BE2C (cell line): ENCODE measurements at regions not wholly inside any gene's neighbourhood (a gene's known extent, or its start where the extent isn't known, plus 50 kb on each side); places are given as distances from the start of the nearest gene placed in this dataset.

Source experiments
- DNase-seq: peaks from one replicate; pipeline ENCODE4 v3.0.0-alpha.2; 2020
- H3K27me3 ChIP-seq: fragments of 250-450 bp; sonication (Bioruptor Pico); 2 replicates; pipeline ENCODE4 v1.5.1; 2020; ENCODE audit warnings: mild to moderate bottlenecking
- H3K36me3 ChIP-seq: fragments of 250-450 bp; sonication (Bioruptor Pico); 2 replicates; pipeline ENCODE4 v1.5.1; 2020; ENCODE audit warnings: mild to moderate bottlenecking
- H3K4me1 ChIP-seq: fragments of 250-450 bp; sonication (Bioruptor Pico); 2 replicates; pipeline ENCODE4 v1.5.1; 2020
- H3K4me3 ChIP-seq: 2 replicates; pipeline ENCODE4 v1.5.1; 2011; ENCODE audit warnings: low read depth, low read length
- H3K9me3 ChIP-seq: fragments of 250-450 bp; sonication (Bioruptor Pico); 2 replicates; pipeline ENCODE4 v1.5.1; 2020
- TF ChIP-seq, protein P1 (sequence below): IDR thresholded peaks from 2 replicates; pipeline ENCODE4 v1.5.1; 2012; ENCODE audit warnings: mild to moderate bottlenecking, low read depth, low read length

- H3K4me3 ChIP-seq, result no peak overlapping the region
- H3K4me1 ChIP-seq, result no peaks in the 10 kb centered on the region
- no peak for DNase-seq
- peaks cover 64% of the 10 kb centered on the region for H3K27me3 ChIP-seq
- TF ChIP-seq, protein P1, sequence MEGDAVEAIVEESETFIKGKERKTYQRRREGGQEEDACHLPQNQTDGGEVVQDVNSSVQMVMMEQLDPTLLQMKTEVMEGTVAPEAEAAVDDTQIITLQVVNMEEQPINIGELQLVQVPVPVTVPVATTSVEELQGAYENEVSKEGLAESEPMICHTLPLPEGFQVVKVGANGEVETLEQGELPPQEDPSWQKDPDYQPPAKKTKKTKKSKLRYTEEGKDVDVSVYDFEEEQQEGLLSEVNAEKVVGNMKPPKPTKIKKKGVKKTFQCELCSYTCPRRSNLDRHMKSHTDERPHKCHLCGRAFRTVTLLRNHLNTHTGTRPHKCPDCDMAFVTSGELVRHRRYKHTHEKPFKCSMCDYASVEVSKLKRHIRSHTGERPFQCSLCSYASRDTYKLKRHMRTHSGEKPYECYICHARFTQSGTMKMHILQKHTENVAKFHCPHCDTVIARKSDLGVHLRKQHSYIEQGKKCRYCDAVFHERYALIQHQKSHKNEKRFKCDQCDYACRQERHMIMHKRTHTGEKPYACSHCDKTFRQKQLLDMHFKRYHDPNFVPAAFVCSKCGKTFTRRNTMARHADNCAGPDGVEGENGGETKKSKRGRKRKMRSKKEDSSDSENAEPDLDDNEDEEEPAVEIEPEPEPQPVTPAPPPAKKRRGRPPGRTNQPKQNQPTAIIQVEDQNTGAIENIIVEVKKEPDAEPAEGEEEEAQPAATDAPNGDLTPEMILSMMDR, result no peak
- no peaks in the 10 kb centered on the region for H3K9me3 ChIP-seq
- no peaks in the 10 kb centered on the region for H3K36me3 ChIP-seq
These were observed 195.0 kb downstream of the ENGASE start for GRCh38 chr17:79269620-79270019.

DNA sequence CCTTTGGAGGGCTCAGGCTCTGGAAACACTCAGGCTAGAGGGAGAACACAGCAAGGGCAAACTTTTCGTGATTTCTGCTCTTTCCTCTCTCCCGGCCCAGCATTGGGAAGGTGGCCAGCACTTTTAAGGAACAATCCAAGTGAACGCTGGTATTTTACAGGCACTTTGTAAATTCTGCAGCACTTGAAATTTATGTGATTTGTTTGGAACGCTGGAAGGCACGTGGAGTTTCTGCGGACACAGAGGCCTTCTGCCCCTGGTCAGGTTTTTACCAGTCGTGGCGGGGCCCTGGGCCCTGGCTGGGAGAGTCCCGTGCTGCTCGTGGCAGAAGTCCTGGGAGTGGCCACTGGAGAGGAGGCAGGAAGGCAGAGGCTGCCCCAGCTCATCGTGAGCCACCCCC lies 188.6 kb downstream of the ENGASE start:
- Histone ChIP-seq H3K4me3 (no peak overlapping the region), H3K9me3 (no peaks in the 10 kb centered on the region), H3K36me3 (no peaks in the 10 kb centered on the region), H3K27me3 (peaks cover 93% of the 10 kb centered on the region), H3K4me1 (no peaks in the 10 kb centered on the region)
- TF ChIP-seq, protein P1, result no peak
- DNase-seq, result no peak

DNA sequence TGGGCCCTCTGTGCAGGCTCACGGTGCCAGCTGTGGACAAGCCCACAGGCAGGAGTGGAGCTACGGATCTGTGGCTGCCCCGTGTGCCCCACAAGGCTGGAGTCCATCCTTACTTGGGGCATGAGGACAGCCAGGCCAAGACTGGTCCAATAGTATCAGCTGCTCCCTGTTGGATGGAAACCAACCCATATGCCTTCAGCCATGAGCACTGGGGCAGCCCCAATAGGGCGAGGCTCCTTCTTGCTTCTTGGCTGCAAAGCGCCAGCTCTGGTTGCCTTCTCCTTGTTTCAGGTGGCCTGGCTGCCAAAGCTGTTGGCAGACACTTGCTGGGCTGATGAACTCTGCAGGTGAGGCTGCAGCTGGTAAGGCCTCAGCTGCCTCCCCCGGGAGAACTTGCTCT lies 188.0 kb downstream of the ENGASE start:
- DNase-seq, result no peak
- H3K9me3 ChIP-seq, result no peaks in the 10 kb centered on the region
- TF ChIP-seq, protein P1, result no peak
- H3K27me3 ChIP-seq, result peaks cover 93% of the 10 kb centered on the region
- H3K4me3 ChIP-seq, result no peak overlapping the region
- H3K36me3 ChIP-seq, result no peaks in the 10 kb centered on the region
- no peaks in the 10 kb centered on the region for H3K4me1 ChIP-seq

GRCh38 chr17:79261355-79262072 lies 186.9 kb downstream of the ENGASE start:
- no peak for DNase-seq
- TF ChIP-seq, protein P1, result no peak
- peaks cover 93% of the 10 kb centered on the region for H3K27me3 ChIP-seq

DNA sequence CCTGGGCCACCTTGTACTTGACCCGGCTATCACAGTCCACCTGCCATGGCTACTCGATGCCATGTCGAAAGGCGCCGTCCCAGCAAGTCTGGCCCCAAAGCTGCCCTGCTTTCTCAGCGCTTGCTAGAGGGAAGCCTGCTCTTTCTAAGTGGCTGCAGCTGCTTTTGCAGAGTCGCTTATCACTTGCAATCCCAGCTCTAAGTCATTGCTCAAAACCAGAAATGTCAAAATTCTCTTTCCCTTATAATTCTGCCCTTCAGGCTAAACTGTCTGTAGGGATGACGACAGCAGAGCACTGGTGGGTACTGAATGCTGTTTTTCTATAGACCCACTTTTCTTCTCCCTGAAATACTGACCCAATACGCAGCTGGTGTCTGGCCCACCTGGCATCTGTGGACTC lies 184.2 kb downstream of the ENGASE start:
- peaks cover 93% of the 10 kb centered on the region for H3K27me3 ChIP-seq
- no peak for DNase-seq
- H3K36me3 ChIP-seq, result no peaks in the 10 kb centered on the region
- no peak overlapping the region for H3K4me3 ChIP-seq
- TF ChIP-seq, protein P1, result no peak
- H3K9me3 ChIP-seq, result no peaks in the 10 kb centered on the region
- H3K4me1 ChIP-seq, result no peaks in the 10 kb centered on the region

More at GRCh38 chr17:79261355-79262072, 186.9 kb downstream of the ENGASE start:
- Histone ChIP-seq H3K4me1 (no peaks in the 10 kb centered on the region), H3K4me3 (no peak overlapping the region), H3K36me3 (no peaks in the 10 kb centered on the region), H3K9me3 (no peaks in the 10 kb centered on the region)

GRCh38 chr17:79258041-79258440 lies 183.4 kb downstream of the ENGASE start:
- TF ChIP-seq, protein P1, result no peak
- no peaks in the 10 kb centered on the region for H3K36me3 ChIP-seq
- H3K27me3 ChIP-seq, result peaks cover 96% of the 10 kb centered on the region
- no peaks in the 10 kb centered on the region for H3K4me1 ChIP-seq
- no peaks in the 10 kb centered on the region for H3K9me3 ChIP-seq
- DNase-seq, result no peak
- no peak overlapping the region for H3K4me3 ChIP-seq
